H9 (cell line): ENCODE measurements at regions not wholly inside any gene's neighbourhood (a gene's known extent, or its start where the extent isn't known, plus 50 kb on each side); places are given as distances from the start of the nearest gene placed in this dataset.

Experiments
- DNase-seq: peaks from one replicate; pipeline ENCODE4 v3.0.0-alpha.2; 2017
- H2AFZ ChIP-seq: one replicate; pipeline ENCODE4 v1.6.1; 2013; ENCODE audit warnings: mild to moderate bottlenecking, low read length, control low read depth, moderate library complexity
- H2AK5ac ChIP-seq: 2 replicates; pipeline ENCODE4 v1.6.1; 2013; ENCODE audit warnings: low read length, control low read depth, mixed read lengths; ENCODE audit not compliant: insufficient read length
- H2BK120ac ChIP-seq: one replicate; pipeline ENCODE4 v1.6.1; 2013; ENCODE audit warnings: low read depth, mild to moderate bottlenecking, low read length, control low read depth, inconsistent platforms; ENCODE audit not compliant: poor library complexity, severe bottlenecking
- H2BK12ac ChIP-seq: 2 replicates; pipeline ENCODE4 v1.6.1; 2013; ENCODE audit warnings: low read length, control low read depth, mixed read lengths, low read depth; ENCODE audit not compliant: insufficient read length
- H2BK15ac ChIP-seq: 2 replicates; pipeline ENCODE4 v1.6.1; 2013; ENCODE audit warnings: low read depth, low read length, control low read depth
- H2BK20ac ChIP-seq: one replicate; pipeline ENCODE4 v1.6.1; 2013; ENCODE audit warnings: low read depth, mild to moderate bottlenecking, low read length, control low read depth, inconsistent platforms; ENCODE audit not compliant: poor library complexity, severe bottlenecking
- H2BK5ac ChIP-seq: 2 replicates; pipeline ENCODE4 v1.6.1; 2013; ENCODE audit warnings: low read length, control low read depth, mixed read lengths; ENCODE audit not compliant: insufficient read length
- H3K14ac ChIP-seq: 2 replicates; pipeline ENCODE4 v1.6.1; 2013; ENCODE audit warnings: low read length, control low read depth; ENCODE audit not compliant: insufficient read depth
- H3K18ac ChIP-seq: 2 replicates; pipeline ENCODE4 v1.6.1; 2013; ENCODE audit warnings: low read depth, mild to moderate bottlenecking, mixed read lengths, low read length, control low read depth; ENCODE audit not compliant: insufficient read length
- H3K23ac ChIP-seq: 2 replicates; pipeline ENCODE4 v1.6.1; 2013; ENCODE audit warnings: low read length, control low read depth, mixed read lengths, low read depth; ENCODE audit not compliant: insufficient read length
- H3K23me2 ChIP-seq: 2 replicates; pipeline ENCODE4 v1.6.1; 2013; ENCODE audit warnings: low read depth, mild to moderate bottlenecking, mixed read lengths, low read length, control low read depth; ENCODE audit not compliant: insufficient read length, poor library complexity, severe bottlenecking
- H3K27ac ChIP-seq: 2 replicates; pipeline ENCODE4 v1.5.1; 2013; ENCODE audit warnings: low read length, control low read depth, mixed read lengths, low read depth; ENCODE audit not compliant: insufficient read length
- H3K27me3 ChIP-seq: 2 replicates; pipeline ENCODE4 v1.6.1; 2013; ENCODE audit warnings: low read length, control low read depth, inconsistent platforms; ENCODE audit not compliant: insufficient read depth
- H3K4ac ChIP-seq: 2 replicates; pipeline ENCODE4 v1.6.1; 2013; ENCODE audit warnings: low read depth, mild to moderate bottlenecking, control low read depth, inconsistent platforms, low read length, moderate library complexity
- H3K4me1 ChIP-seq: 2 replicates; pipeline ENCODE4 v1.6.1; 2013; ENCODE audit warnings: low read length, control low read depth, inconsistent platforms; ENCODE audit not compliant: insufficient read depth
- H3K4me2 ChIP-seq: 2 replicates; pipeline ENCODE4 v1.6.1; 2013; ENCODE audit warnings: low read length, control low read depth, mixed read lengths; ENCODE audit not compliant: insufficient read length, insufficient read depth
- H3K56ac ChIP-seq: 2 replicates; pipeline ENCODE4 v1.6.1; 2013; ENCODE audit warnings: low read depth, mild to moderate bottlenecking, mixed read lengths, low read length, control low read depth; ENCODE audit not compliant: insufficient read length
- H3K79me1 ChIP-seq: 2 replicates; pipeline ENCODE4 v1.6.1; 2013; ENCODE audit warnings: low read depth, mild to moderate bottlenecking, moderate library complexity, low read length, control low read depth, inconsistent platforms; ENCODE audit not compliant: insufficient read depth, poor library complexity, severe bottlenecking
- H3K79me2 ChIP-seq: 2 replicates; pipeline ENCODE4 v1.6.1; 2013; ENCODE audit warnings: low read length, control low read depth, inconsistent platforms; ENCODE audit not compliant: insufficient read depth
- H3K9ac ChIP-seq: 2 replicates; pipeline ENCODE4 v1.6.1; 2013; ENCODE audit warnings: low read length, control low read depth, mixed read lengths; ENCODE audit not compliant: insufficient read length; ENCODE audit errors: extremely low read depth
- H3K9me3 ChIP-seq: one replicate; pipeline ENCODE4 v1.6.1; 2013; ENCODE audit warnings: low read depth, low read length, inconsistent platforms; ENCODE audit not compliant: control insufficient read depth
- H3T11ph ChIP-seq: one replicate; pipeline ENCODE4 v1.6.1; 2013; ENCODE audit warnings: mild to moderate bottlenecking, low read length, control low read depth, inconsistent platforms
- H4K20me1 ChIP-seq: one replicate; pipeline ENCODE4 v1.6.1; 2013; ENCODE audit not compliant: control insufficient read depth, insufficient read length, insufficient read depth
- H4K5ac ChIP-seq: 2 replicates; pipeline ENCODE4 v1.6.1; 2013; ENCODE audit warnings: low read depth, mild to moderate bottlenecking, mixed read lengths, low read length, control low read depth; ENCODE audit not compliant: insufficient read length
- H4K8ac ChIP-seq: replicated peaks from 2 replicates; pipeline ENCODE4 v1.6.1; 2013; ENCODE audit warnings: low read length, control low read depth, mixed read lengths, low read depth; ENCODE audit not compliant: insufficient read length
- H4K91ac ChIP-seq: 2 replicates; pipeline ENCODE4 v1.6.1; 2013; ENCODE audit warnings: low read depth, mild to moderate bottlenecking, moderate library complexity, mixed read lengths, low read length, control low read depth; ENCODE audit not compliant: insufficient read length
- H3K27ac Mint-ChIP-seq, 3 experiments: 2 replicates in 2 of 3; 3 replicates in 1 of 3; pipeline ENCODE4 v1.8.0; 2020 to 2021; ENCODE audit warnings: mixed read lengths in 3 of 3, mild to moderate bottlenecking in 1 of 3, moderate library complexity in 1 of 3
- H3K27me3 Mint-ChIP-seq: 2 replicates; pipeline ENCODE4 v1.8.0; 2021; ENCODE audit warnings: low read depth, mild to moderate bottlenecking, moderate library complexity, mixed read lengths
- H3K36me3 Mint-ChIP-seq, 3 experiments: 2 replicates in 2 of 3; 3 replicates in 1 of 3; pipeline ENCODE4 v1.8.0; 2020 to 2021; ENCODE audit warnings: low read depth in 3 of 3, mixed read lengths in 3 of 3; ENCODE audit not compliant: insufficient read depth in 1 of 3
- H3K4me1 Mint-ChIP-seq, 2 experiments: 2 replicates each; pipeline ENCODE4 v1.8.0; 2020; ENCODE audit warnings: mixed read lengths in 2 of 2
- H3K4me3 Mint-ChIP-seq, 2 experiments: 2 replicates in 1 of 2; 3 replicates in 1 of 2; pipeline ENCODE4 v1.8.0; 2020 to 2021; ENCODE audit warnings: mild to moderate bottlenecking in 2 of 2, mixed read lengths in 2 of 2, moderate library complexity in 1 of 2
- H3K9me3 Mint-ChIP-seq, 2 experiments: 2 replicates in 1 of 2; 3 replicates in 1 of 2; pipeline ENCODE4 v1.8.0; 2020; ENCODE audit warnings: mild to moderate bottlenecking in 2 of 2, mixed read lengths in 2 of 2, moderate library complexity in 1 of 2
- CTCF ChIP-seq: fragments of 200-600 bp; sonication (generic); conservative IDR thresholded peaks from 3 replicates; pipeline ENCODE4 v1.8.0; 2021; ENCODE audit warnings: antibody characterized with exemption, mild to moderate bottlenecking
- WGBS: extraction: QIAGEN DNeasy Blood & Tissue Kit; methylation state at CpG from one replicate; pipeline ENCODE4 v1.1.7; 2013; ENCODE audit warnings: missing lambda C conversion rate, low lambda C conversion rate, mixed read lengths; ENCODE audit not compliant: insufficient read length; ENCODE audit errors: extremely low coverage; 5-methylcytosine and 5-hydroxymethylcytosine counted together

GRCh38 chr1:79808816-79809475, 802.4 kb upstream of the ADGRL4 start:
- no peak overlapping the region for H3K9ac ChIP-seq
- no peak overlapping the region for H2AFZ ChIP-seq
- H3K79me1 ChIP-seq, result no peaks in the 10 kb centered on the region
- no peak overlapping the region for H3K18ac ChIP-seq
- DNase-seq, result no peak
- no peak overlapping the region for H2BK15ac ChIP-seq
- Mint-ChIP-seq H3K9me3 (no peaks in the 10 kb centered on the region), H3K36me3 (no peaks in the 10 kb centered on the region), H3K27ac (no peak overlapping the region), H3K4me3 (no peak overlapping the region), H3K27me3 (no peaks in the 10 kb centered on the region), H3K4me1 (no peaks in the 10 kb centered on the region)
- no peak overlapping the region for H2BK12ac ChIP-seq
- no peaks in the 10 kb centered on the region for H3K23me2 ChIP-seq
- H4K91ac ChIP-seq, result no peak overlapping the region
- H2BK120ac ChIP-seq, result no peak overlapping the region
- no peak overlapping the region for H2BK5ac ChIP-seq
- no peaks in the 10 kb centered on the region for H4K20me1 ChIP-seq
- H2BK20ac ChIP-seq, result no peak overlapping the region
- no peaks in the 10 kb centered on the region for H3K4me1 ChIP-seq
- no peak overlapping the region for H3T11ph ChIP-seq
- TF ChIP-seq CTCF, result no peak
- H3K79me2 ChIP-seq, result no peaks in the 10 kb centered on the region
- no peak overlapping the region for H3K27ac ChIP-seq
- no CpG with 5 or more reads among the region's 3 CpGs for WGBS
- H2AK5ac ChIP-seq, result no peak overlapping the region
- H4K8ac ChIP-seq, result no peak overlapping the region
- no peak overlapping the region for H3K56ac ChIP-seq
- H3K23ac ChIP-seq, result no peak overlapping the region
- H3K14ac ChIP-seq, result no peak overlapping the region
- H3K4me2 ChIP-seq, result no peak overlapping the region
- H3K9me3 ChIP-seq, result no peaks in the 10 kb centered on the region
- no peak overlapping the region for H3K4ac ChIP-seq
- no peak overlapping the region for H4K5ac ChIP-seq
- H3K27me3 ChIP-seq, result no peaks in the 10 kb centered on the region
